Left kidney (tissue), 1 donor: ENCODE measurements at regions not wholly inside any gene's neighbourhood (a gene's known extent, or its start where the extent isn't known, plus 50 kb on each side); places are given as distances from the start of the nearest gene placed in this dataset.

Experiments used
- DNase-seq: peaks from one replicate; pipeline ENCODE4 v3.0.0-alpha.2; 2013

- DNase-seq: no peak
Observed at GRCh38 chr15:47473106-47473725, 244.1 kb upstream of the SEMA6D start.

GRCh38 chr15:47473832-47474231 lies 243.5 kb upstream of the SEMA6D start:
- DNase-seq: no peak

GRCh38 chr15:47475336-47475735 lies 242.0 kb upstream of the SEMA6D start:
- DNase-seq: no peak

- no peak for DNase-seq
Observed at GRCh38 chr15:47477341-47477740, 240.0 kb upstream of the SEMA6D start.

DNA sequence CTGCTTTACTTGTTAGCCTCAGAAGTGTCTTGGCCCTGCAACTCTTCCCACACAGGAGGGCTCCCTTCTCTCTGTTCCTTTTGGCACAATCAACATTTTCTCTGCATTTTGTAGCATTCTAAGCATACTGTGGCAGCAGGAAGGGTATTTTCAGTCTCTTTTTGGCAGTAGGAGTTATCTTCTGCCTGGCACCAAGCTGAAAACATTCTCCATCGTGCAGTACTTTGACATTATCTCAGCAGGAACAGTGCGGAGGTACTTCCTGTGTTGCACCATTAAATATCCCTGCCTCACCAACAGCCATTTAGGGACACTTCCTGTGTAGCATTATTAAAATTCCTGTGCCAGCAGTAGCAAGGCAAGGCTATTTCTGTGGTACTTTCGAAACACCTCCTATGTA lies 233.2 kb upstream of the SEMA6D start:
- no peak for DNase-seq

DNA sequence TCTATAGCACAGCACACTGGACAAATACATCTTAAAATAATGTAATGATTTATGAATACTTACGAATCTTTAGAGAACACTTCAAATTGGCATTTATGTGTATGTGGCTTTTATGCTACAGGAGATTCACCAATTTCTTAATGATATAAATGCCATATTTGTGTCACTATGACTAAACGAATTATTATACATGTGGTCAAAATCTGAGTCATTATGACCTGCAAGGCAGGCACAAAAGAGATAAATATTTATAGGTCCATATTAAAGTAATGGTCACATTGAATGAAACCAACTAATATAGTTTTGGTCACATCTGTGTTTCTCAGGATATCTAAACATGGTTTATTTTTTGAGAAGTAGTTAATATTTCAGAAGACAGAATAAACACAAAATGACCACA lies 232.3 kb upstream of the SEMA6D start:
- no peak for DNase-seq

GRCh38 chr15:47485419-47485818 lies 231.9 kb upstream of the SEMA6D start:
- no peak for DNase-seq

GRCh38 chr15:47486040-47486439 lies 231.3 kb upstream of the SEMA6D start:
- no peak for DNase-seq

- DNase-seq: no peak
Observed at GRCh38 chr15:47492195-47492594, 225.1 kb upstream of the SEMA6D start.

DNA sequence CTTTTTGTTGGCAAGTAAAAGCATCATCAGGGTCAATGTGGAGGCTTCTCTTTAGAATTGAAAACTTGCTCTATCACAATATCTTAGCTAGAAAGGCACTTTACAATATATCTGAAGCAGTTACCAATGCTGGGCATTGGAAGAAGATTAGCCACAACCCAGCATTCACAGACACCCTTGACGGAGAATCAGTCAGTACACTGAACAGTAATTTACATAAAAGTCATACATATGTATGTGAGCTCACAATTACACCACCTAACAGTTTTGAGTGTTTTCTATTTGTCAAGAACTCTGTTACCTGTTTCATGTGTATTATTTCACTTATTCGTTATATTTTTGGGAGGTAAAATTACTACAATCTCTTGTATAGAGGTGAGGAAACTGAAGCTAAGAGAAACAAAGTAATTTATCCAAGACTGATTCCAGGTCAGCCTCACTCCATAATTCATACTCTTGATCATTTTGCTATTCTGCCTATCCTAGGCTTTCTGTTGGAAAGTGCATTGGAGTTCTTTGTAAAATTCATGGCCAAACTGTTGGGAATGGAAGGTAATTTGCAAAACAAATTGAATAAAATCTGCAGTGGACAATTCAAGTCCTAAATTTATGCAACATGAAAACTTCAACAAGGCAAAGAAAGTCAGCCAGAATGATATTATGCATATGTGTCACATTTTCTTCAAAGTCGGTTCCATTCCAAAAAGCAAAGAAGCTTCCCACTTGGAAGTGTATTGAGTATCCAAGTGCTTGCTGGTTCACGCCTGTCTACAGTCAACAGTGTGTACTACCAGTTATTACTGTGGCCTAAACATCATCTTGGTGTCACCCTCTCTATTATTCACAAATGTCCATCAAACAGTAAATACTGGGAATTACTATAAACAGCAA lies 223.7 kb upstream of the SEMA6D start:
- DNase-seq: no peak

GRCh38 chr15:47496343-47497185 lies 220.7 kb upstream of the SEMA6D start:
- DNase-seq: no peak

DNA sequence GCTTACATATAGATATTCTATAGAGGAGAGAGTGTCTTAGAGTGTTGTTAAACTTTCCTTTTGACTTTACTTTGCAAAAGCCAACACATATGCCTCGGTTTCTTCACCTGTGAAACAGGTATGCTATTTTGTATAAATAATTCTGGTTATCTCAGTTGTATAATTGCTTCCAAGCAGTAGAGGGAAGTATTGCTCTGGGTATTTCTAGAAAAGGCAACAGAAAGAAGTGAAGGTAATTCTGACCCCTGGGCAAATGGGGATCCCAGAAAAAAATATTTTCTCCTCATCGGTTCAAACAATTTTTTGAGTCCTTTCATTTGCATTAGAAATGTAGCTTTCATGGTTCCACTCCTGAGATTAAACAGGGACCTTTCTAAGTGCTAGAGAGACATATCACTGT lies 216.5 kb upstream of the SEMA6D start:
- no peak for DNase-seq

GRCh38 chr15:47502041-47502440 lies 215.3 kb upstream of the SEMA6D start:
- no peak for DNase-seq

- no peak for DNase-seq
Observed at GRCh38 chr15:47503876-47504275, 213.4 kb upstream of the SEMA6D start.

DNA sequence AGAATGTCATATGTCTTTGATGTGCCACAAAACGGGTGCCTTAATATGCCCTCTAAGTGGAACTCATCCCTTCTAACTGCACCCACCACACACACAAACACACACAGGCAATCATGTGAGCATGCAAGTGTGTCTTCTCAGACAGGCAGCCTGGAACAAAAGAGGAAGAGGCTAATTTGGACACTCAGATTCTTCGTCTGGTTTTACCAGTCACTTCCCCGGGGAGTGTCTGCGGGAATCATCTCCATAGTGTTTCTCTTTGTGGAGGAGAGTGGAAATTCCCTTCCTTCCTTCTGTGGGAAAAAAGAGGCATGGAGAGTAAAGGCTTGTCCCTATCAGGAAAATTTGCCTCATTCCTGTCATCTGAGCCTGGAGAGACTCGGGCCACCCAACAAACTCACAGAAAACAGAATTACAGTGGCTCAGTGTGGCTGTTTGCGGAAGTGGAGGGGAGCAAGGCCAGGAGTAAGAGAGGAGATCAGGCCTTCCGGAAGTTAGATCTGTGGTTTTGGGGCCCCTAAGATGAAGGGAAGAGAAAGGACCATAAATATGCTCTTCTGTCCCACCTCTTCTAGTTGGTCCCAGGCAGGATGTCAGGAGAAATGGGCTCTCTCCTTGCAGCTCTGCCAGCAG lies 212.6 kb upstream of the SEMA6D start:
- DNase-seq: no peak

- no peak for DNase-seq
Observed at GRCh38 chr15:47505712-47506328, 211.5 kb upstream of the SEMA6D start.

GRCh38 chr15:47506329-47507100 lies 210.8 kb upstream of the SEMA6D start:
- DNase-seq: no peak

DNA sequence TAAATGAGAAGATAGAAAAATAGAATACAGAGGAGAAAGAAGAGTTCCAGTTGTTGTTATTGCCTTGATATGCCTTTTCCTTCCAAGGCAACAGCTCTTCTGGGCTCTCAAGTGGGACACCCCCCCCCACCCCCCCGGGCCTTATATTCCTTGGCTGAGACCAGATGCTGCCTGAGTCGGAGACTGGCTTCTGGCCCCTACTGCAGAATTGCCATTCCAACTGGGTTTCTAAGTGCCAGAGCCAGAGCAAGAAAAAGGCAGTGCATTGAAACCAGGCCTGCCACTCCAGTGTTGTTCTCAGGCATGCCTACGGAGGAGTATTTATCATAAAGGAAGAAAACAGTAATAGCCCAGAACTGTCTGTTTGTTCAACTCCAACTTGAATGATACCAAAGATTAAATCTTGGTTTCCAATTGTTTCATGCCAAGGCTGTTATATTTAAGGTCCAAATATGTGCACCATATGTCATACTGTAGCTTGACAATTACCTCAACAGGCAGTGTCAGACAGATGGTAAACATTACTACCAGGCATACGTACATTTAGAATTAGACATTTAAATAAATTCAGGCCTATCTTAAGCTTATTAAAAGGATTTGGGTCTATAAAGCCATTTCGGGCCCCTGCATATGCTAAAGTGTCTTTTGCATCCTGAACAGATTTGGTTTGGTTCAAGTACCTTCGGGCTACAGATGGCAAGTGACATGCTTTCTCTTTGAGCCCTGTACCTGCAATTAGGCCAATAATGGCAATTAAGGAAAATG lies 209.9 kb upstream of the SEMA6D start:
- no peak for DNase-seq

DNA sequence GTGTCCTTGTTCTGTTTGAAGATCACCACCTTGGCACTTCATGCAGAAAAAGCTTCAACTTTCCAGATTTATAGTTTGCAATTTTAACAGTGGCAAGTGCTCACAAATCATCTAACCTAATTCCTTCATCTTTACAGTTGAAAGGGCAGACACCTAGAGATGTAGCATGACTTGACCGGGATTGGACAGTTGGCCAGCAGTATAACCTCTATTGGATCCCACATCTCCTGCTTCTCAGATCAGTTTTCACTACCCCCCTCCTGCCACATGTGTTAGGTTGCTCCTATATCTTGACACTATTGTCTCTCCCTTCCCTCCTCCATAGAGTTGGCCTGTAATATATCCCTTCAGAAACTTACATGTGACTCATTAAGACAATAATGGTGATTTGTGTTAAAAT lies 206.0 kb upstream of the SEMA6D start:
- peak; percentile 25 for DNase-seq

DNA sequence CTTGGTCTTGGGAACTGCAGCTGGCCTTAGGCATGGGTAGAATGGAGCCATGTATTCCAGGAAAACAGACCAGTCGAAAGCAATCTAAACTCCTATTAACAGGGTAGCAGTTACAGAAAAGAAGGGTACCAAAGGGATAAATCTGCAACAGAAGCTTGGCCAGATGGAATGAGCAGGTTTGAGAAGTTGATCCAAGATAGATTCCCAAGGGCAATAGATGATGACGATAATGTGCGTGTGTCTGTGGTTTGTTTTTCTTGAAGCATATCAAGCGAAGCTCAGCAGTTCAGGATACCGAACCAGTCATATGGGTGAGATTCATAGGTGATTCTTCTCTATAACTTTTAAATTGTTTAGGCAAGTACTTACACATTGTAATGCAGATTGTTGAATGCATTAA lies 203.8 kb upstream of the SEMA6D start:
- DNase-seq: no peak
